Calu3 (cell line): ENCODE measurements at regions not wholly inside any gene's neighbourhood (a gene's known extent, or its start where the extent isn't known, plus 50 kb on each side); places are given as distances from the start of the nearest gene placed in this dataset.

ENCODE experiments used
- BruUV-seq: library from RNA; stranded (reverse); fragments of 400-500 nt; replicated peaks from 2 replicates; lab custom pipeline; 2021; lab: Mats Ljungman, UMichigan
- CTCF ChIA-PET: fragments of 300-600 bp; sonication (Branson Sonifier 250); formaldehyde crosslinking; loops from one replicate; lab custom pipeline; 2022; ENCODE audit warnings: antibody characterized with exemption; lab: Charles Lee
- DNase-seq: peaks from one replicate; pipeline ENCODE4 v3.0.0; 2022
- H3K27ac Mint-ChIP-seq: one replicate; pipeline ENCODE4 v1.8.0; 2022; ENCODE audit warnings: mixed read lengths; ENCODE audit not compliant: unreplicated experiment
- H3K27me3 Mint-ChIP-seq: one replicate; pipeline ENCODE4 v1.8.0; 2022; ENCODE audit warnings: mixed read lengths; ENCODE audit not compliant: unreplicated experiment
- H3K36me3 Mint-ChIP-seq: one replicate; pipeline ENCODE4 v1.8.0; 2022; ENCODE audit warnings: mild to moderate bottlenecking, moderate library complexity, mixed read lengths; ENCODE audit not compliant: insufficient read depth, unreplicated experiment
- H3K4me1 Mint-ChIP-seq: one replicate; pipeline ENCODE4 v1.8.0; 2022; ENCODE audit warnings: mild to moderate bottlenecking, low read depth, mixed read lengths; ENCODE audit not compliant: unreplicated experiment
- H3K4me3 Mint-ChIP-seq: one replicate; pipeline ENCODE4 v1.8.0; 2022; ENCODE audit warnings: mild to moderate bottlenecking, low read depth, moderate library complexity, mixed read lengths; ENCODE audit not compliant: unreplicated experiment
- H3K9me3 Mint-ChIP-seq: one replicate; pipeline ENCODE4 v1.8.0; 2022; ENCODE audit warnings: low read depth, mixed read lengths; ENCODE audit not compliant: unreplicated experiment
- CTCF ChIP-seq: fragments of 200-600 bp; IDR thresholded peaks from one replicate; pipeline ENCODE4 v1.8.0; 2022; ENCODE audit warnings: antibody characterized with exemption; ENCODE audit not compliant: unreplicated experiment
- intact Hi-C: fragments of 100-400 bp; cut with micrococcal nuclease; formaldehyde crosslinking; loops from one replicate; pipeline ENCODE4 v1.10.0; 2022; ENCODE audit not compliant: unreplicated experiment

DNA sequence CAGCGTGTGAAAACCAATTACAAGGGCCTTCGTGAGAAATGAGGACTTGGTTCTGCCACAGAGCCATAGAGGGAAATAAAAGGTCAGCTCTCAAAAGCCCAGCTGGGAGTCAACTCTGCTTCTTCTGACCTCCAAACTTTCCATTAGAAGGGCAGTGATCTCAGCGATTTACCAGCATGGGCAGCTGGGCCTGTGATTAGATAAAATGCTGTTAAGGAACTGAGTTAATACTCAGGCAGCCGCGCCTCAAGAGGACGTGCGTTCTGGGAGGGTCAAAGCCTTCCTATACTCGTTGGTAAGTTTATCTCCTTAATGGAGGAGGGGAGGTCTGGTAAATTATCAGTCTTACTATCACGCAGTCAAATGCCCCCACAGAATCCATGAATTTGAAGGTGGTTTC lies 480.2 kb upstream of the ERCC4 start:
- CTCF ChIA-PET, result no interaction called here
- no peak for TF ChIP-seq CTCF
- no peak overlapping the region for H3K4me3 Mint-ChIP-seq

DNA sequence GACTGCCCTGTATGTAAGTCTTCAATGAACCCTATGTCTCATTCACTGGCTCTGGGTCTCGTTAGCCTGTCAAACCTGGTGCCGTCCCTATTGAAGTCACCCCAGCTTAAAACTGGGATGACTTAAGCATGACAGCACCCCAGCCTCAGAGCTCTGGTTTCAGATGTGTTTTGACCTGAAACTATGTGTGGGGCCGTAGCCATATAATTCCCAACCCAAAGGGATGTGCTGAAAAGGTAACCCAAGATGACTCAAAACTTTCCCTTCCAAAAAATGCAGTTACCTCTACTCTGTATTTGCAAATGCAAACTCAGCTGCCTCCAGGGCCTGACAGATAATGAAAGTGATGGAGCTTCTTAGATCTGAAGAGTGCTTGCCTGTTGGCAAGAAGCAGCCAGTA lies 478.3 kb upstream of the ERCC4 start:
- CTCF ChIA-PET, result no interaction called here
- no peak for TF ChIP-seq CTCF
- Mint-ChIP-seq H3K27me3 (no peaks in the 10 kb centered on the region), H3K27ac (no peak overlapping the region), H3K4me1 (no peaks in the 10 kb centered on the region), H3K9me3 (peaks cover 8% of the 10 kb centered on the region), H3K36me3 (no peaks in the 10 kb centered on the region), H3K4me3 (no peak overlapping the region)
- BruUV-seq, result no TSS peak
- intact Hi-C loops, result no loop called here
- no peak for DNase-seq

More for the DNA sequence above, 480.2 kb upstream of the ERCC4 start:
- no peaks in the 10 kb centered on the region for H3K36me3 Mint-ChIP-seq
- DNase-seq, result no peak
- no TSS peak for BruUV-seq
- H3K27me3 Mint-ChIP-seq, result no peaks in the 10 kb centered on the region
- intact Hi-C loops, result no loop called here
- H3K4me1 Mint-ChIP-seq, result no peaks in the 10 kb centered on the region
- H3K27ac Mint-ChIP-seq, result no peak overlapping the region
- peaks cover 9% of the 10 kb centered on the region for H3K9me3 Mint-ChIP-seq

GRCh38 chr16:13448346-13448745 lies 471.6 kb upstream of the ERCC4 start:
- TF ChIP-seq CTCF, result no peak
- H3K36me3 Mint-ChIP-seq, result no peaks in the 10 kb centered on the region
- CTCF ChIA-PET, result no interaction called here
- H3K27ac Mint-ChIP-seq, result no peak overlapping the region
- intact Hi-C loops, result no loop called here
- no peak for DNase-seq
- no peaks in the 10 kb centered on the region for H3K4me1 Mint-ChIP-seq
- H3K4me3 Mint-ChIP-seq, result no peak overlapping the region
- no TSS peak for BruUV-seq
- no peaks in the 10 kb centered on the region for H3K27me3 Mint-ChIP-seq
- peaks cover 3% of the 10 kb centered on the region for H3K9me3 Mint-ChIP-seq

GRCh38 chr16:13453325-13453724 lies 466.6 kb upstream of the ERCC4 start:
- no peak for DNase-seq
- no peak overlapping the region for H3K27ac Mint-ChIP-seq
- H3K4me3 Mint-ChIP-seq, result no peak overlapping the region
- intact Hi-C loops, result no loop called here
- no peaks in the 10 kb centered on the region for H3K36me3 Mint-ChIP-seq
- H3K27me3 Mint-ChIP-seq, result no peaks in the 10 kb centered on the region
- TF ChIP-seq CTCF, result no peak
- no TSS peak for BruUV-seq
- CTCF ChIA-PET, result no interaction called here
- H3K9me3 Mint-ChIP-seq, result no peaks in the 10 kb centered on the region
- H3K4me1 Mint-ChIP-seq, result no peaks in the 10 kb centered on the region
